ENCODE measurements at regions not wholly inside any gene's neighbourhood (a gene's known extent, or its start where the extent isn't known, plus 50 kb on each side); places are given as distances from the start of the nearest gene placed in this dataset.

DNA sequence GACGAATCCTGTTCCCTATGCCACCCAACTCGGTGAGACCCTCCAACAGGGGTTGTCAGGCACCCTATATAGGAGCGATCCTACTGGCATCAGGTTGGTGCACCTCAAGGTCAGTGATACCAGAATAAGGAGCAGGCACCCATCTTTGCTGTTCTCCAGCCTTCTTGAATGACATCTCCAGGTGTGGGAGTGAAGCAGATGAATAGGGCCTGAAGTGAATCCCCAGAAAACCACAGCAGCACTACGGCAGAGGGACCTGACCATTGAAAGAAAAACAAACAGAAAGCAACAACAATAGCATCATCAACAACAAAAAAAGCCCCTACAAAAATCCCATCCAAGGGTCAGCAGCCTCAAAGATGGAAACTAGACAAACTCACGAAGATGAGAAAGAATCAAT lies 445.2 kb upstream of the ATP2B1 start:
- Histone ChIP-seq H2BK15ac (ENCODE audit: low read depth, low read length) (no peak overlapping the region), H2AFZ (ENCODE audit: low read length) (no peak overlapping the region), H4K8ac (replicated peaks; ENCODE audit: insufficient read length, low read depth, low read length) (no peak overlapping the region), H3K4ac (ENCODE audit: low read depth, low read length) (no peak overlapping the region), H3K9me3 (ENCODE audit: control insufficient read depth, low read depth, low read length) (no peaks in the 10 kb centered on the region), H3K27me3 (ENCODE audit: insufficient read depth, low read length) (no peaks in the 10 kb centered on the region), H3K79me1 (ENCODE audit: insufficient read depth, low read depth, low read length, poor library complexity, severe bottlenecking) (no peaks in the 10 kb centered on the region), H2BK12ac (ENCODE audit: insufficient read length, low read depth, low read length) (no peak overlapping the region), H4K20me1 (ENCODE audit: control insufficient read depth, insufficient read depth, insufficient read length) (no peaks in the 10 kb centered on the region), H3K23me2 (ENCODE audit: insufficient read length, low read depth, low read length, poor library complexity, severe bottlenecking) (no peaks in the 10 kb centered on the region), H2BK120ac (ENCODE audit: low read depth, low read length, poor library complexity, severe bottlenecking) (no peak overlapping the region), H3K56ac (ENCODE audit: insufficient read length, low read depth, low read length) (no peak overlapping the region), H2AK5ac (ENCODE audit: insufficient read length, low read length) (no peak overlapping the region), H3K18ac (ENCODE audit: insufficient read length, low read depth, low read length) (no peak overlapping the region), H2BK20ac (ENCODE audit: low read depth, low read length, poor library complexity, severe bottlenecking) (no peak overlapping the region), H4K91ac (ENCODE audit: insufficient read length, low read depth, low read length) (no peak overlapping the region), H3T11ph (ENCODE audit: low read length) (no peak overlapping the region), H4K5ac (ENCODE audit: insufficient read length, low read depth, low read length) (no peak overlapping the region), H3K27ac (ENCODE audit: insufficient read length, low read depth, low read length) (no peak overlapping the region), H3K4me2 (ENCODE audit: insufficient read depth, insufficient read length, low read length) (no peak overlapping the region), H3K14ac (ENCODE audit: insufficient read depth, low read length) (no peak overlapping the region), H3K79me2 (ENCODE audit: insufficient read depth, low read length) (no peaks in the 10 kb centered on the region), H3K4me1 (ENCODE audit: insufficient read depth, low read length) (no peaks in the 10 kb centered on the region), H3K9ac (ENCODE audit: extremely low read depth, insufficient read length, low read length) (no peak overlapping the region), H2BK5ac (ENCODE audit: insufficient read length, low read length) (no peak overlapping the region), H3K23ac (ENCODE audit: insufficient read length, low read depth, low read length) (no peak overlapping the region)
- H3K9me3 Mint-ChIP-seq: no peaks in the 10 kb centered on the region
- H3K36me3 Mint-ChIP-seq (ENCODE audit: insufficient read depth in 1 of 3, low read depth in 3 of 3): peaks cover 0 to 2% (median 0%) of the 10 kb centered on the region in 3 experiments; a peak in 1 of 7 replicates
- DNase-seq: no peak
- no peaks in the 10 kb centered on the region for H3K27me3 Mint-ChIP-seq (ENCODE audit: low read depth)
- H3K27ac Mint-ChIP-seq: no peak overlapping the region
- no peak overlapping the region; a peak in 1 of 5 replicates for H3K4me3 Mint-ChIP-seq
- WGBS (ENCODE audit: extremely low coverage, insufficient read length, low lambda C conversion rate): no CpG with 5 or more reads among the region's 5 CpGs
- peaks cover 5% of the 10 kb centered on the region in 2 experiments for H3K4me1 Mint-ChIP-seq
- TF ChIP-seq, protein P1, sequence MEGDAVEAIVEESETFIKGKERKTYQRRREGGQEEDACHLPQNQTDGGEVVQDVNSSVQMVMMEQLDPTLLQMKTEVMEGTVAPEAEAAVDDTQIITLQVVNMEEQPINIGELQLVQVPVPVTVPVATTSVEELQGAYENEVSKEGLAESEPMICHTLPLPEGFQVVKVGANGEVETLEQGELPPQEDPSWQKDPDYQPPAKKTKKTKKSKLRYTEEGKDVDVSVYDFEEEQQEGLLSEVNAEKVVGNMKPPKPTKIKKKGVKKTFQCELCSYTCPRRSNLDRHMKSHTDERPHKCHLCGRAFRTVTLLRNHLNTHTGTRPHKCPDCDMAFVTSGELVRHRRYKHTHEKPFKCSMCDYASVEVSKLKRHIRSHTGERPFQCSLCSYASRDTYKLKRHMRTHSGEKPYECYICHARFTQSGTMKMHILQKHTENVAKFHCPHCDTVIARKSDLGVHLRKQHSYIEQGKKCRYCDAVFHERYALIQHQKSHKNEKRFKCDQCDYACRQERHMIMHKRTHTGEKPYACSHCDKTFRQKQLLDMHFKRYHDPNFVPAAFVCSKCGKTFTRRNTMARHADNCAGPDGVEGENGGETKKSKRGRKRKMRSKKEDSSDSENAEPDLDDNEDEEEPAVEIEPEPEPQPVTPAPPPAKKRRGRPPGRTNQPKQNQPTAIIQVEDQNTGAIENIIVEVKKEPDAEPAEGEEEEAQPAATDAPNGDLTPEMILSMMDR (conservative IDR thresholded peaks at IDR 0.05): no peak

Data from H9 (cell line).